GM23248 (cell line): ENCODE measurements at regions not wholly inside any gene's neighbourhood (a gene's known extent, or its start where the extent isn't known, plus 50 kb on each side); places are given as distances from the start of the nearest gene placed in this dataset.
"Not testable (repeated sequence)": the region's sequence is repeated elsewhere in the genome, so short reads cannot be mapped to it uniquely, and the experiment has no call there.

Experiments
- DNase-seq: peaks from one replicate; pipeline ENCODE4 v3.0.0-alpha.2; 2015
- H2AFZ ChIP-seq: fragments of 200-600 bp; sonication (generic); 2 replicates; pipeline ENCODE4 v1.6.1; 2016; ENCODE audit warnings: antibody characterized with exemption
- H3F3A ChIP-seq: fragments of 200-600 bp; sonication (generic); 2 replicates; pipeline ENCODE4 v1.6.1; 2016; ENCODE audit warnings: mild to moderate bottlenecking, antibody characterized with exemption, mixed run types; ENCODE audit not compliant: insufficient read depth
- H3K27ac ChIP-seq: fragments of 200-600 bp; sonication (generic); 2 replicates; pipeline ENCODE4 v1.5.1; 2016; ENCODE audit warnings: mild to moderate bottlenecking
- H3K27me3 ChIP-seq: fragments of 200-600 bp; sonication (generic); replicated peaks from 2 replicates; pipeline ENCODE4 v1.6.1; 2016; ENCODE audit warnings: mild to moderate bottlenecking; ENCODE audit not compliant: insufficient read depth
- H3K36me3 ChIP-seq: fragments of 200-600 bp; sonication (generic); 2 replicates; pipeline ENCODE4 v1.6.1; 2016; ENCODE audit warnings: low read depth, mild to moderate bottlenecking
- H3K4me1 ChIP-seq: fragments of 200-600 bp; sonication (generic); 2 replicates; pipeline ENCODE4 v1.6.1; 2016; ENCODE audit warnings: mild to moderate bottlenecking; ENCODE audit not compliant: insufficient read depth
- H3K4me2 ChIP-seq: fragments of 200-600 bp; sonication (generic); one replicate; pipeline ENCODE4 v1.6.1; 2016; ENCODE audit warnings: mild to moderate bottlenecking; ENCODE audit not compliant: unreplicated experiment
- H3K4me3 ChIP-seq: fragments of 200-600 bp; sonication (generic); 2 replicates; pipeline ENCODE4 v1.5.1; 2016; ENCODE audit warnings: mild to moderate bottlenecking
- H3K79me2 ChIP-seq: fragments of 200-600 bp; sonication (generic); 2 replicates; pipeline ENCODE4 v1.6.1; 2016; ENCODE audit warnings: mild to moderate bottlenecking; ENCODE audit not compliant: insufficient read depth
- H3K9ac ChIP-seq: fragments of 200-600 bp; sonication (generic); 2 replicates; pipeline ENCODE4 v1.6.1; 2016; ENCODE audit warnings: mild to moderate bottlenecking
- H3K9me2 ChIP-seq: fragments of 200-600 bp; sonication (generic); 2 replicates; pipeline ENCODE4 v1.6.1; 2016; ENCODE audit warnings: mixed run types, mild to moderate bottlenecking, moderate library complexity; ENCODE audit not compliant: insufficient read depth
- H3K9me3 ChIP-seq: fragments of 200-600 bp; sonication (generic); one replicate; pipeline ENCODE4 v1.6.1; 2017; ENCODE audit warnings: low read depth
- H4K20me1 ChIP-seq: fragments of 200-600 bp; sonication (generic); 2 replicates; pipeline ENCODE4 v1.6.0; 2016; ENCODE audit not compliant: insufficient read depth
- EZH2 ChIP-seq: fragments of 200-600 bp; sonication (generic); IDR thresholded peaks from 2 replicates; pipeline ENCODE4 v1.6.1; 2018; ENCODE audit warnings: antibody characterized with exemption, mild to moderate bottlenecking; ENCODE audit not compliant: insufficient read depth, poor library complexity, severe bottlenecking
- EZH2phosphoT487 ChIP-seq: fragments of 200-600 bp; sonication (generic); IDR thresholded peaks from 2 replicates; pipeline ENCODE4 v1.6.1; 2018; ENCODE audit warnings: antibody characterized with exemption, moderate library complexity, mild to moderate bottlenecking, low read depth; ENCODE audit not compliant: insufficient read depth
- WGBS, 2 experiments: methylation state at CpG; one replicate each; pipeline ENCODE4 v1.1.6; 2015 to 2017; ENCODE audit warnings: low lambda C conversion rate in 2 of 2, low coverage in 1 of 2; ENCODE audit errors: missing lambda C conversion rate in 2 of 2; 5-methylcytosine and 5-hydroxymethylcytosine counted together
- in situ Hi-C: fragments of 300-500 bp; cut with MboI; formaldehyde crosslinking; loops from 2 replicates; pipeline ENCODE4 v1.15.0; 2020

- in situ Hi-C loops: no loop called here
- H3K9ac ChIP-seq: no peak overlapping the region
- H3K4me2 ChIP-seq: peak overlapping the region; percentile 7
- no peaks in the 10 kb centered on the region for H4K20me1 ChIP-seq
- no peaks in the 10 kb centered on the region for H3K79me2 ChIP-seq
- TF ChIP-seq EZH2phosphoT487 (no peak), EZH2 (no peak)
- H3K9me2 ChIP-seq: no peaks in the 10 kb centered on the region
- 21% methylated on average over 20 to 21 of the region's 21 CpGs for WGBS, 2 experiments
- peaks cover 12% of the 10 kb centered on the region; the same call in 1 of the 2 replicates for H3F3A ChIP-seq
- H3K4me3 ChIP-seq: no peak overlapping the region
- no peak overlapping the region for H2AFZ ChIP-seq
- no peaks in the 10 kb centered on the region for H3K36me3 ChIP-seq
- 0 out of 2 replicates have a peak, but pooled peaks cover 7% of the 10 kb centered on the region for H3K27me3 ChIP-seq
- H3K9me3 ChIP-seq: no peaks in the 10 kb centered on the region
- peaks cover 11% of the 10 kb centered on the region for H3K4me1 ChIP-seq
- no peak overlapping the region for H3K27ac ChIP-seq
- DNase-seq: peak; percentile 26
These were observed 75.2 kb downstream of the SPRING1 start for GRCh38 chr12:116662612-116663144.

- H3K27me3 ChIP-seq: 0 out of 2 replicates have a peak, but pooled peaks cover 7% of the 10 kb centered on the region
- no peak for TF ChIP-seq EZH2phosphoT487
- no peak for TF ChIP-seq EZH2
- no peak overlapping the region for H3K27ac ChIP-seq
- no peaks in the 10 kb centered on the region for H3K36me3 ChIP-seq
- no peak overlapping the region for H2AFZ ChIP-seq
- H4K20me1 ChIP-seq: no peaks in the 10 kb centered on the region
- no peak overlapping the region for H3K9ac ChIP-seq
- WGBS, 2 experiments: 94 to 96% methylated on average over 18 of the region's 18 CpGs
- no peaks in the 10 kb centered on the region for H3K9me2 ChIP-seq
- in situ Hi-C loops: no loop called here
- H3K4me2 ChIP-seq: no peak overlapping the region
- no peaks in the 10 kb centered on the region for H3K9me3 ChIP-seq
- no peaks in the 10 kb centered on the region for H3K79me2 ChIP-seq
- peaks cover 11% of the 10 kb centered on the region for H3K4me1 ChIP-seq
- DNase-seq: no peak
- peaks cover 12% of the 10 kb centered on the region; the same call in 1 of the 2 replicates for H3F3A ChIP-seq
- no peak overlapping the region for H3K4me3 ChIP-seq
These were observed 76.5 kb downstream of the SPRING1 start for GRCh38 chr12:116661341-116661740.

- H3K9me2 ChIP-seq, H3K9ac ChIP-seq, H3K36me3 ChIP-seq, in situ Hi-C loops, H4K20me1 ChIP-seq, H3K4me3 ChIP-seq, H3K79me2 ChIP-seq, H2AFZ ChIP-seq, H3K4me2 ChIP-seq, H3K27ac ChIP-seq, H3K27me3 ChIP-seq, DNase-seq, H3K9me3 ChIP-seq: not testable (repeated sequence)
- H3F3A ChIP-seq: peaks cover 12% of the 10 kb centered on the region; the same call in 1 of the 2 replicates
- peaks cover 11% of the 10 kb centered on the region for H3K4me1 ChIP-seq
- 93 to 98% methylated on average over 9 to 34 of the region's 34 CpGs for WGBS, 2 experiments
These were observed 77.1 kb downstream of the SPRING1 start for GRCh38 chr12:116660740-116661139.

GRCh38 chr12:116659771-116660481, 77.9 kb downstream of the SPRING1 start:
- H3F3A ChIP-seq: peaks cover 12% of the 10 kb centered on the region; the same call in 1 of the 2 replicates
- H3K9ac ChIP-seq: no peak overlapping the region
- H3K9me2 ChIP-seq: no peaks in the 10 kb centered on the region
- no peak overlapping the region for H3K4me2 ChIP-seq
- H3K27me3 ChIP-seq: 0 out of 2 replicates have a peak, but pooled peaks cover 7% of the 10 kb centered on the region
- H2AFZ ChIP-seq: no peak overlapping the region
- in situ Hi-C loops: no loop called here
- H3K36me3 ChIP-seq: no peaks in the 10 kb centered on the region
- 82 to 84% methylated on average over 13 of the region's 13 CpGs for WGBS, 2 experiments
- peaks cover 11% of the 10 kb centered on the region for H3K4me1 ChIP-seq
- no peaks in the 10 kb centered on the region for H3K9me3 ChIP-seq
- H4K20me1 ChIP-seq: no peaks in the 10 kb centered on the region
- no peak overlapping the region for H3K27ac ChIP-seq
- DNase-seq: peak; percentile 52
- H3K79me2 ChIP-seq: no peaks in the 10 kb centered on the region
- no peak for TF ChIP-seq EZH2
- TF ChIP-seq EZH2phosphoT487: no peak
- H3K4me3 ChIP-seq: no peak overlapping the region
